H1 (cell line): ENCODE measurements at regions not wholly inside any gene's neighbourhood (a gene's known extent, or its start where the extent isn't known, plus 50 kb on each side); places are given as distances from the start of the nearest gene placed in this dataset.

ENCODE experiments used
- MAFK ChIP-seq: IDR thresholded peaks from 2 replicates; pipeline ENCODE4 v1.6.1; 2012; ENCODE audit warnings: low read depth, mild to moderate bottlenecking, improper control_type of control experiment, low read length
- TAF1 ChIP-seq: IDR thresholded peaks from 2 replicates; pipeline ENCODE4 v1.6.1; 2011; ENCODE audit warnings: mild to moderate bottlenecking, low read depth, low read length

GRCh38 chr9:23081377-23081776 is 634.8 kb downstream of the DMRTA1 start (continued):
- no peak for TF ChIP-seq TAF1
- no peak for TF ChIP-seq MAFK
